ENCODE measurements at regions not wholly inside any gene's neighbourhood (a gene's known extent, or its start where the extent isn't known, plus 50 kb on each side); places are given as distances from the start of the nearest gene placed in this dataset.

DNA sequence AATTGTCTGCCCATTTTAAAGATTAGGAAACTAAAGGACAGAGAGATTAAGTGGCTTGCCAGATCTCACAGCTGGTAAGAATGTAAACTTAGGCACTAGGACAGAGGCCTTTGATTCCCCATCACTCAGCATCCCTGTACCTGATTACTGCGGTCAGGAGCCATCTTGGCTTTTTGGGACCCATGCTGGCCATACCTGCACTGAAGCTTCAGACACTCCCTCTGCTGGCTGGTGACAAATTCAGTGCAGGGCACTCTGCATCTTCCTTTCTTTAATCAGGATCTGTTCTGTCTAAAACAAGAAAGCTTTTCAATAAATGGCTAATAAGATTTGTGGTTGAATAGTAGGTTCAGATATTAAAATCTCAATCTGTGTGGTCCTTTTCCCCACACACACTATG is 215.5 kb upstream of the RORB start:
- peak; percentile 10 for DNase-seq

DNA sequence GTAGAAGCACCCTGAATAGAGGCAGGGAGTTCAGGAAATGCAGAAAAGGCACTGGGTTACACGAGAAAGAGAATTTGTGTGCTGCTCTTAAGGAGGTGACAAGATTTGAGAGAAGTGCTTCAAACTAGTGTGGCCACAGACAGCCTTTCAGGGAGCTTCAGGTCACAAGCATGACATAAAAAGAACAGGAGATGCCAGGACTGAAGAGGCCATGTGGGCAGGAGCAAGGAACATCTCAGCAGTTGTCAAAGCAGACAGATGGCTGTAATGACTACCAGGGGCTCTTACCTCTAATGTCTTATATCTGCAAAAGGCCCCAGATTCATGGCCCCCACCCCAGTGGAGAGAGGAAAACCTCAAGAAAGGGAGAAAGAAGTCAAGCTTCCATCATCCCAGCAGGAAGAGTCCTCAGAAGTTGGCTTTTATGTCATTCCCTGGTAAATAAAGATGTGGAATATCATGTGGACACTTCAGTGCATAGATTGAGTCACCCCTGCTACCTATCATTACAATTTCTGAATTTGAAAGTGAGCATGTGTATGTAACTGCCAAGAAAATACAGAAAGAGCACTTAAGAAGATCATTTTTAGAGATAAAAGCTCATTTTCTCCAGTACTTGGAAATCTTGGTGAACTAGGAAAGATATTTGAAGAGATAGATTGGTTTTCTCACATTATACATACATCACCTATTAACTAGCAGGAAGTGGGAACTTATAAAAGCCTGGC is 214.4 kb upstream of the RORB start:
- no peak for DNase-seq

GRCh38 chr9:74284581-74285450 is 212.3 kb upstream of the RORB start:
- DNase-seq, result no peak

GRCh38 chr9:74293479-74293878 is 203.7 kb upstream of the RORB start:
- DNase-seq, result no peak

GRCh38 chr9:74303945-74304344 is 193.2 kb upstream of the RORB start:
- DNase-seq, result no peak

GRCh38 chr9:74304598-74304997 is 192.5 kb upstream of the RORB start:
- DNase-seq, result no peak

DNA sequence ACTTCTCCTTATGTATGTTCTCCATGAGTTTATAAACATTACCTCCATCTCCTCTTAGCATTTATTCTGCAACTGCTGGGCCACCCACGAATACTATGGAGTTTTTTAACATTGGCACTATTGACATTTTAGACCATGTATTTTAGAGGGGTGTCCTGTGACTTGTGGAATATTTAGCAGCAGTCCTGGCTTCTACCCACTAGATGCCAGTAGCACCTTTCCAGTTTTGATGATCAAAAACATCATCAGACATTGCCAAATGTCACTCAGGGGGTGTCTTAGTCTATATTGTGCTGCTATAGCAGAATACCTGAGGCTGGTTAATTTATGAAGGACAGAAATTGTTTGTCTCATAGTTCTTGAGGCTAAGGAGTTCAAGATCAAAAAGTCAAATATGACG is 187.5 kb upstream of the RORB start:
- DNase-seq, result peak; percentile 36

GRCh38 chr9:74317235-74317634 is 179.9 kb upstream of the RORB start:
- no peak for DNase-seq

- DNase-seq, result peak; percentile 10
Measured at GRCh38 chr9:74321396-74321795, 175.7 kb upstream of the RORB start.

- DNase-seq, result peak; percentile 28
Measured at GRCh38 chr9:74322661-74323314, 174.3 kb upstream of the RORB start.

DNA sequence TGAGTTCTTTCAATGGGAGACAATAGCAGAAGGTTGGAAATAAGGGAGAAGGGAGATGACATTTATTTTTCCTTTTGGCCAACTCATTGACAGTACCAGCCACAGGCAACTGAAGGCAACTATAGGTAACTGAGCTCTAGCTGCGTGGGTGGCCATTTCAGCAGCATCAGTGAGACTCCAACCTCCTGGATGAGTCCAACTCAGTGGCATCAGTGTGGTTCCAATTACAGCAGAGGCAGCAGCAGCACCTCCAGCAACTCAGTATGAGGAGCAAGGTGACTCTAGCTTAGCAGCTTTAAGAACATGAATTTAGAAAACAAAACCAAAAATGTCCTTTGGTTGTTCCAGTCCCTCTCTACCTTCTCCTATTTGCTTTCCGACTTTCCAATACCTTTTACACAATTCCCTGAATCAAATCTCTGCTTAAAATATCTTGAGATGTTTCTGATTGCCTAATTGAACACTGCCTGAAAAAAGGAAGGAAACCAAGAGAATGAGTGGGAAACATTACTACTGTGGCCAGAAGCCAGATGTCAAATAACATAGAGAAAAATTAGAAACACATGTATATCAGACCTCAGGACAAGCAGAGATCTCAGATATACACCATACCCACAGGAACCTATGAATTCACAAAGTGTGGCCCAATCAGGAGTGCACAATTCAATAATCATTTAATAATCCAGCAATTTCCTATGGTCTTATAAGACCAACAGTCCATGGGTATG is 166.5 kb upstream of the RORB start:
- peak; percentile 3 for DNase-seq

DNA sequence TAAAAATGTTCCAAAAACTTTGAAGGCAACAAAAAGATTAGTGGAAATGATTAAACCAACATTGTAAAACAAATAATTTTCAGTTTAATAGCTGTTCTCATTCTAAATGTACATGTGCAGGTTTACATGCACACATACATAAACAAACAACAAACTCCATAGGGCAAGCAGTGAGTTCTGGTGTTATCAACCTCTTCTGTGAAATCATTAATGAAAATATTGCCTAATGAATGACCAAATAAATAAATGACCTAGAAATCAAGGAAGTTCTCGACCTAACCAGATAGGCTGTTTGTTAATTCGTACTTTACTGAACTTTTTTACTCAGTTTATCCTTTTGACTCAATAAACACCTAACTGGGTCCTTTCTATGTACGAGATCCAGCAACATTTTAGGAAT is 165.5 kb upstream of the RORB start:
- DNase-seq, result no peak

DNA sequence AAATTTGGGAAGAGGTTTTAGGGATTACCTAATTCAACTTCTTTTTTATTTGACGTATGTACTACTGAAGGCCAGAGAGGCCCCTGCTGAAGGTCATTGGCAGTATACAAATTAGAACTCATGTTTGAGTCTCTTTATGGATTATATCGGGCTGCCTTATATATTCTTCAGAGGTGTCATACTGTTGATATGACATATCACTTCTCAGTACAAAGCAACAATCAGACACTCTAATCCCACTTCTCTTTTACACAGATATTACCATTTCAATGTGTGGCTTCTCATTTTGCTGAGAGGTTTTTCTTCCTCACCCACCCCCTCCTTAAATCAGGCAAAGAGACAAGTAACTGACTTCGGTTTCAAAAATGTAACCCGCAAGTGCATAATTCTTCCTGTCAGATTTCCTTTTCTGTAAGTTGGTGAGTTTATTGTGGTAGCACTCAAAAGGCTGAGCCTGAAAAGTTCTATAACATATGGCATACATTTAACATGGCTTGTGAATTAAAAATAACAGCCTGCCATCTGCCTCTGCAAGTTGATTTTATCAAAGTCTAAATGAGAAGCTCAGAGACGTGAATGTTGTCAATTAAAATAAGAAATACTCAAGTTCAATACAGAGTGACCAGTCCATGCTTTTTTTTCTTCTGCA is 163.6 kb upstream of the RORB start:
- peak; percentile 75 for DNase-seq

- DNase-seq, result no peak
Measured at GRCh38 chr9:74334271-74334670, 162.9 kb upstream of the RORB start.

DNA sequence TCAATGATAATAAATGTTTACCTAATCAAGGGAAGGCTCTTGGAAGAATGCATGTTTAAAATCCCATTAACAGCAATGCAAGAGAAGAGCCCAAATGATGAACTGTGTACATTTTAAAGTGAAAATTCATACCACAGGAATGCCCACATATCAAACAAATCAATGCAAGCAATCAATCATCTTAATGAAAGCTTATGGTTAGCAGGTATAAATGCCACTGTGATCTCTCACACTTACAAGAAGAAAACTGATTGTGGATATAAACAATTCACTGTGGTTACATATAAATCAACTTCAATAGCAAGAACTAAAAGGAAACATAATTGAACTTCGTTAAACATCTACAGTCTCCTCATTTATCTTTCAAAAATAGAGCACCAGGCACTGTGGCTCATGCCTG is 161.0 kb upstream of the RORB start:
- DNase-seq, result no peak

DNA sequence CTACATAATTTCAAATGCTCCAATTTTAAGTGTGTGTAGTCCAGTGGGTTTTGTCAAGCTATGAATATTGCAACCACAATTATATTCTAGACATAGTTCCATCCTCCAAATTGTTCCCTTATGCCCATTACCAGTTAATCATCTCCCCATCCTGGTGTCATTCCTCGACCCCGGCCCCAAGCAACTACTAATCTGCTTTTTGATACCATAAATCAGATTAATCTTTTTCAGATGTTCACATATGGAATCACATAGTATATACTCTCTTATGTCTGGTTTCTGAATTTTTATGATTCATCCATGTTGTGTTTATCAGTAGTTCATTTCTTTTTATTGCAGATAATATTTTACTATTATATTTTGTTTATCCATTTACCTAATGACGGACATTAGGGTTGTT is 148.4 kb upstream of the RORB start:
- DNase-seq, result no peak

DNA sequence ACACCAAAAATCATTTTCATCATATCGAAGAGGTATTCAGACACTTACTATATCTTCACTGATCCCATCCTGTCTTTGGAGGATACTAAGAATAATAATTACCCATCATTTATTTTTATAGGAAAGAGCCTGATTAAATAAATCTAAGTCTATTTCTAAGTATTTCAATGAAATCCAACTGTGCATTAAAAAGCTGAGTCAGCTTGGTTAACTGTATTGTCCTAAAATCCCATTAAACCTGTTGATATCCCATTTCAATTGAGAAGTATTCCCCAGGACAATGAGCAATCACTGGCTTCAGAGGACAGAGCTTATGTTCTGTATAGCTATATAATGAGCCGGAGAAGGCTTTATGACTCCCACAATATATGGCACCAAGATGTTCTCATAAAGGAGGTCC is 142.0 kb upstream of the RORB start:
- no peak for DNase-seq

DNA sequence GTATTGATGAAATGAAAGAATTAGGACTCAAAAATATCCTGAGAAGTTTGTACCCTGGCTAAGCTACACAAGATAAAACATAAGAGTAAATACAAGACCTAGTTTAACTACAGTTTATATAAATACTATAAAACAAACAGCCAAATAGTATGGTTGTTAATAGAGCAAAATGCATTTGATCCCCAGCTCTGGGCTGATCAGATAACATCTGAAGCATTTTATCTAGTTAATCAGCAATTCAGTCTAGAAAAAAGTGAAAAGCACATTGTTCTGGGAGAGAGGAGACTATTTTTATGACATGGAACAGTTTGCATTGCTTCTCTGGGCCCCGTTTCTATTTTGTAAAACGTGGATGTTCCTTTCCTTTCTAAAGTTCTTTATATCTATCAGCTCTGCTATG is 139.6 kb upstream of the RORB start:
- DNase-seq, result no peak

DNA sequence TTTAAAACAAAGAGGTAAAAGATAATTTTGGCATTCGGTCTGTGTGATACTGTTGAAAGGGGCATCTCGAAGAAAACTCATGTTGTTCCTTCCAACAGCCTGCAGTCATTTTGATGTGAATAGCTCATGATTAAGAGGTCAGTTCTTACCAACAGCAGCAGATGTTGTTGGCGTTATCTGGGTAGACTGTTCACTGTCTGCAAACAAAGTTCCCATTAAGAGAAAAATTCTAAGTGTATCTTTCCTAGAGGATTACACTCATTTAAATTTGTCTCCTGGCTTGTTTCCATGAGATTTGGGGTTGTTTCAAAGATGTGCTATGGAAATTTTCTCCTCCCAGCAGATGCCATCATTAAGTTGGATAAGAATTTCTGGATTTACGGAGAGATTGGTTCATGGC is 138.2 kb upstream of the RORB start:
- no peak for DNase-seq

DNA sequence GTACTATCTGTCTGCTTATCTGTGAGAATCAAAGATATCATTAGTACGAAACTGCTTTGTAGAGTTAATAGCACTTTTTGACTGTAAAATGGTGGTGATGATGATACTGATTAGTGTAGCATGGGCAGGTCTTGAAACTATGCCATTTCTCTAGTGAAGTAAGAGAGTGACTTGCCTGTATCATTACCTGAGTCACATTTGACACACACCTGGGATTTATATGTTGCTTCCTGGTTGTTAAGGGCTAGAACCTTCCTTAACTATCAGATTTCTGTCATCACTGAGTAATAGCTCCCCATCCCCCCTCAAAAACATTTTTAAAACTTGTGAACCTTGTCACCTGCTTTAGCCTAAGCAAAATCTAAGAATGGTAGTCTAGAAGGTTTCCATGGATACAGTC is 135.6 kb upstream of the RORB start:
- no peak for DNase-seq

- no peak for DNase-seq
Measured at GRCh38 chr9:74362423-74362822, 134.7 kb upstream of the RORB start.

DNA sequence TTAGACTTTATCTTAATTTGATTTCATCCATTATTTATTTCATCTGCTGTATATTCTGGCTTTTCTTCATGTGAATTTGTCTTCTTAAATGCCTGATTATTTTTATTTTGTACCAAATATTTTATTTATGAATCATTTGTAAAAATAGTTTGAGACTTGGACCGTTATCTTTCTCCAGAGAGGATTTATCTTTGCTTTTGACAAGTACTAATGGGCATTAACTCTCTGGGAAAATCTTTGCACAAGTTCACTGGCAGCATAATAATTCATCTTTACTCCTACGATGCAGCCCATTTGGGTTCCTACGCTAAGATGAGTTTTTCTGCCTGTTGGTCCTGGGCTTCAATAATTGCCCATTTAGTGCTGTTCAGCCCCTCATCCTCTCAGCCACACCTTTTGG is 131.0 kb upstream of the RORB start:
- no peak for DNase-seq

- no peak for DNase-seq
Measured at GRCh38 chr9:74369844-74370243, 127.3 kb upstream of the RORB start.

All from hematopoietic multipotent progenitor cell treated with erythropoietin and hydrocortisone succinate and interleukin-3 and kit ligand, for 4 days (in vitro differentiated cells).